ENCODE measurements at regions not wholly inside any gene's neighbourhood (a gene's known extent, or its start where the extent isn't known, plus 50 kb on each side); places are given as distances from the start of the nearest gene placed in this dataset.

- no peak for DNase-seq
Observed at GRCh38 chr10:63866075-63866746, 345.0 kb downstream of the REEP3 start.

GRCh38 chr10:63866747-63867140 lies 345.5 kb downstream of the REEP3 start:
- no peak for DNase-seq

- DNase-seq: no peak
Observed at GRCh38 chr10:63878428-63878827, 357.2 kb downstream of the REEP3 start.

DNA sequence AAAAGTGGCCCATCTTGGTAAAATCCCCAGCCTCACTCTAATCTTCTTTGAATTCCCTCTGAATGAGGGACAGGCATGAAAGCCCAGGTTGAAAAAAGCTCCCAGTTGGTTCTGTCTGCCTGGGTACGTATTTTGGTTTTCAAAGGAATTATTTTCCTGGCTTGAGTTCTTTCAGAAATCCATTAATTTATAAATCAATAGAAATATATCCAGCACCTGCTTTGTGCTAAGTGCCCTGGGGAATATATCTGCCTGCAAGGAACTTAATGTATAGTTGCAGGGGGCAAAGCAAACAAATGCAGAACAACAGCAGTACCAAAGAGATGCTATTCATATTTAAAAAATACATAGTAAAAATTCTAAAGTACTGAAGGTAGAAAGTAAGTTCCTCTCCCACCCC lies 362.7 kb downstream of the REEP3 start:
- DNase-seq: no peak

GRCh38 chr10:63884426-63884825 lies 363.2 kb downstream of the REEP3 start:
- no peak for DNase-seq

DNA sequence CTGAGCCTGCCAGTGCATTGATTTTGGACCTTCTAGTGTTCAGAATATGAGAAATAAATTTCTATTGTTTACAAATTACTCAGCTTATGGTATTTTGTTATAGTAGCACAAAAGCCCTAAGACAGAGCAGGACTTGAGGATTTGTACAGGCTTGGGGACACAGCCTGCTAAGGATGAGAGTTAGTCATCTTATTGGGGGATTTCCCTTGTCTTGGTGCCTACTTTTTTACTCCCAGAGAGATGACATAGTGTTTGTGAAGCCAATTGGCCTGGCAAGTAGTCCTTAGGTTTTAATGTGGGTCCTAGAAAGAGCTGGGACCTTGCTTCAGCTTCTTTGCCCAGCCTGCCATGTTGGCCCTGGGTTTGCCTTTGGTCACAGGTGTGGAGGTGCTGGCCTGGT lies 364.0 kb downstream of the REEP3 start:
- DNase-seq: no peak

- DNase-seq: no peak
Observed at GRCh38 chr10:63886281-63887022, 365.3 kb downstream of the REEP3 start.

DNA sequence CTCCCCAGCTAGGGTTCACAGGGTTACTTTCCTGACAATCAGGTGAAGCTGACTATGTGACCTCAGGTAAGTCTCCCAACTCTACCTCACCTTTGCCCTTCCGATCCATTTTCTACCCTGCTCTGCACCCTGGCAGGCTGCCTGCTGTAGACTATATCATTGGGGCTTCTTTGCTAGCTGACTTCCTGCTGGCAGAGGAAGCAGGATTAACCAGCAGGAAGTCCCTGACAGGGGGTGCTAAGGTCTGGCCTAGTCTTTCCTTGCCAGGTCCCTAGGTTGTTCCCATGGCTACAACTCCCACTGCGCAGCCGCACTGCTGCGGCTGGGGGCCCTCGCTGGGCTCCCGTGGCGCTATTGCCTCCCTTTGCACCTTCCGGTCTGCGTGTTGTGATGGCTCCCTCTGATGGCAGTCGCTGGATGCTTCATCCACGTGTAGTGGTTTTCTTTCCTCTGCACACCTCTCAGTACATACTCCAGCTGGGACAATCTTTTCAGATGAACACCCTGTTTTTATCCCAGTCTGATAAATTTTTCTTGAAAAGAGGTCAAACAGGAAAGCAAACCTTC lies 365.9 kb downstream of the REEP3 start:
- DNase-seq: no peak

DNA sequence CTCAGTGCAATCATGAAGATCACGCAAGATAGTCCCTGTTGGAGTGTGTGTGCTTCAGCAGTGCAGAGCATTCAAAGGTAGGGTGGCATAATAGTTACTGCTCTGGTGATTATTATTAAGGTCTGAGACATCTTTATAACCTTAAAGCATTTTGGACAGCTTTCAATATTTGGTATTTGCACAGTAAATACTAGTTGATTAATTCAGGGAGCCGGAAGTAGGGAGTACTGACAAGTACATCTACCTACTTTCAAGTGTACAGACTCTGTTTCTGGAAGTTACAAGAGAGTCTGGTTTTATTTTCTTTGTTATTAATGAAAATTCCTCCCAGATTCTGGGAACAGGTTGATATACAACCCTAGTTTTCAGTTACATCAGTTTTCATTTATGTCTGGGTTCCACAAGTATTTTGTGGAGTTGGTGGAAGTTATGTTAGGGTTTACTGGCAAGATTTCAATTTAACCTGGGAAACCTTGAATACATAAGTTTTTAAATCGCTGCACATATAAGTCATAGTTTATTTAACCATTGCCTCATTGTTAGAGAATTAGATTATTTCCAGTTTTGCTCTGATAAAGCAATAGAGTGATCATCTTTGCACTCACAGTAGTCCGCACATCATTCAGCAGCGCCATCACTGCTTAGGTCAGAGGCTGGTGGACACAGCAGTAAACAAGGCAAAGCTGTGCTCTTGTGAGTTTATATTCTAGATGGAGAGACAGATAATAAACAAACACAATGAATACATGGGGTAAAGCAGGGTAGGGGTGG lies 366.6 kb downstream of the REEP3 start:
- DNase-seq: no peak

DNA sequence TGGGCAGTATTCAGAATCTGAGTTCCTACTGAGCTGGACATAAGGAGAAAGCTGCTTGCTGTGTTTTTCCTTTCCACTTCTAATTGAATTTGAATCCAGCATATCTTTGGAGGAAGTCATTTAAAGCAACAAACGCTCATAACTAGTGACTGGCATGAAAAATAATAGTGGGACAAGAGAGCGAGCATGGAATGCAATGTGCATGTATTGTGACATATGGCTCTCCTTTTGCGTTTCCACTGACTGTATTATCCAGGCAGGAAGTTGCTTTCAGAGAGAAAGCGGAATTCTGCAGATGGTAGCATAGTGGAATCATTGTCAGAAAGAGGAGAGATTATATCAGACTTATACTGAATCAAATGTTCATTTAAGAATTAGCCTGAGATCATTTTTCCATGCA lies 368.6 kb downstream of the REEP3 start:
- DNase-seq: no peak

- DNase-seq: no peak
Observed at GRCh38 chr10:63896992-63897391, 375.8 kb downstream of the REEP3 start.

DNA sequence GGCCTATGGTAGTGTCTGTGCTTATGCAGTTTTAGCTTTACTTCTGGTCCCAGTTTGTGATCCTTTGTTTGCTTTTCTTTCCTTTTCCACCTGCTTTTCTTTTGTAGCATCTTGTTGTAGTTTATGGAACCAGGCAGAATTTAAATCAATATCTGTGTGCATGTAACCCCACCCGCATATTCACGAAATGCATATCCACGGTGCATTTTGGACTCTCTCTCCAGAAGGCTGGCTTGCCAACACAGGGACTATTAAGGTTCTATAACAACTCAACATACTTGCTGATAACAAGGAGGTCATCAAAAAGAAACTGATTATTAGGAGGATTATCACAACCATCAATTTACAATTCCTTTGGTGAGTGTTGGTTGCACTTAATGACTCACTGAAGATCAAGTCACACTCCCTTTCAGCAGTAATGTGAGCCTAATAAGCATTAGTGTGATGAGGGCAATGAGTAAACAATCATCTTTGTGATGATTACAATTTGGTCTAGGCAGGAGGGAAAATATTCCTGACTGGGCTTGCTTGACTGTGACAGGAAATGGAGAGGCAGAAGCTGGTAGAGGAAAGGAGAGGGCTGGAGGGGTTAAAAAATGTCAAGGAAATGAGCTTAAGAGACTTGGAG lies 378.6 kb downstream of the REEP3 start:
- no peak for DNase-seq

DNA sequence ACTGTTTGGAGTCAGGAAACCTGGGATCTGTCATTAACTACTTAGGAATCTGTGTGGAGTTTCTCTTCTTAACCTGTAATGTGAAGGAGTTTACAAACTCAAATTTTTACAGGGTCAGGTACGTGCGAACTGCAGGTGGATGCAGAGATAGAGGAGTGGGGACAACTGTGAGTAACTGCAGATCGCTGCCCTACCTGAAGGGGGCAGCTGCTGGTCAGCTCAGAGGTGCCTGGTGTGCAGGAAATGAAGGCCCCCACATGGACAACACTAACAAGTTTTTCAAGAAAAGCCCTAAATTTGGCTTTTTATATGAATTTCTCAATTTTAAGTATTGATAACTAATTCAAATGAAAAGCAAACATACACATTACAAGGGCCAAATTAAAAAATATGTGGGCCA lies 380.0 kb downstream of the REEP3 start:
- no peak for DNase-seq

- no peak for DNase-seq
Observed at GRCh38 chr10:63901881-63902280, 380.7 kb downstream of the REEP3 start.

- DNase-seq: no peak
Observed at GRCh38 chr10:63910806-63911205, 389.6 kb downstream of the REEP3 start.

- no peak for DNase-seq
Observed at GRCh38 chr10:63915240-63915639, 394.0 kb downstream of the REEP3 start.

DNA sequence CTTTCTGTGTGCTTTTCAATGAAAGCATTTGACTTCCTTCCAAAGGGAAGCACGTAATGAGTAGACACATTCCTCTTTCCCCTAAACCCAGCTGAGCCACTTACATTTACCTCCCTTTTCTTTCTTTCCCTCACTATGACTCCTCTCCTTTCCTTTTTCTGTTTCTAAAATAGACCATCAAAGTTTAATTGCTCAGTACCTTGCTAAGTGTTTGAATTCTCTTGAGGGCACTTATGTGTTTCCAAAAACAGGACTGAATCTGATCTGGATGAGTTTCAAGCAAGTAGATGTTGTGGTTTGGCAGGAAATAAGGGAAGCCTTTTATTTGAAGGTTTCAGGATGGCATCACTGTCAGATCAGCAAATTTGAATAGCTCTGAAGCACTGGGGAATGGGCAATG lies 396.2 kb downstream of the REEP3 start:
- no peak for DNase-seq

DNA sequence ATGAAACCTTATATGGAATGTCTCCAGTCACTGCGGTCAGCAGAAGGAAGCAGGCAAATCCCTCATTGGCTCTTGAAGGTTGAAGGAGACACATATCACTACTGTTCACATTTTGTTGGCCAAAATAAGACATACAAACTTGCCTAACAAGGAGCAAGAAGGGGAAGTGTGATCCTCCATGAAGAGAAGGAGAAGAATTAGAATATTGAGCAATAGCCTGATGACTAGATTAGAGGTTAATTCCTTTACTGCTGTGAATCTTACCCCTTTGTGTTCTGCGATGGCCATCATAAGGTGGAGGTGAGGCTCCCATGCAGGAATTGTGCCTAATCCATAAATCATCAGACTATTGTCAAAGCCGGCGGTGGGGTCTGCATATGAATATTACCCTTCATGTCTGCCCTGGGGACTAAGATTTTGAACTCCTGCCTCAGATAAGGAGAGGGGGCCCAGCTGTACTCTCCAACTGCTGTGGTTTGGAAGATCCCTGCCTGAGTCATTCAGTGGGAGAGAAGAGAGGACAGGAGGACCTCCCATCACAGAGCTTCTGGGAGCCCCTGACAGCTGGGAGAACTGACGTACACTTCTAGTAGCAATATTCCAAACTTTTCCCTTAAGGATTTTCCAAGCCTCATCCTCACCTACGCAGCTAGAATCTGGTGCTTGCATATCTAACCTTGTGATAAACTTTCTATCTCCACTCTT lies 398.5 kb downstream of the REEP3 start:
- DNase-seq: no peak

DNA sequence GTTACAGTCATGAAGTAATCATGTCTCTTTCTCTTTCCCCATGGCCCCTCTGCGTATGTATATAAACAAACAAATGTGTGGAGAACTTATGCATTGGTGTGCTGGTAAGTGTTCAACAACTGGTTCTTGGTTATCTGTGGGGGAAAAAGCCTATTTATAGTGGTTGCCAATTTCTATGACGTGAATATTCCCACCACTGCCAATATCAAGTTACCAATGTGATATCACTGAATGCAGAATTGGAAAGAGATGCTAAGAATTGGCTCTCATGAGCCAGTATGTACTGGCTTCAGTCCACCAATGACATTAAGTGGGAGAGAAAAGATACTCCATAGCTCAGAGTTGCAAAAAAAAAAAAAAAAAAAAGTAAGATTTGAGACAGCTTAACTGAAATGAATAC lies 399.7 kb downstream of the REEP3 start:
- DNase-seq: no peak

- DNase-seq: no peak
Observed at GRCh38 chr10:63921908-63922467, 400.8 kb downstream of the REEP3 start.

- no peak for DNase-seq
Observed at GRCh38 chr10:63922468-63923284, 401.5 kb downstream of the REEP3 start.

Data from activated gamma-delta T cell (primary cell).